ENCODE measurements at regions not wholly inside any gene's neighbourhood (a gene's known extent, or its start where the extent isn't known, plus 50 kb on each side); places are given as distances from the start of the nearest gene placed in this dataset.
"Not testable (repeated sequence)": the region's sequence is repeated elsewhere in the genome, so short reads cannot be mapped to it uniquely, and the experiment has no call there.

DNA sequence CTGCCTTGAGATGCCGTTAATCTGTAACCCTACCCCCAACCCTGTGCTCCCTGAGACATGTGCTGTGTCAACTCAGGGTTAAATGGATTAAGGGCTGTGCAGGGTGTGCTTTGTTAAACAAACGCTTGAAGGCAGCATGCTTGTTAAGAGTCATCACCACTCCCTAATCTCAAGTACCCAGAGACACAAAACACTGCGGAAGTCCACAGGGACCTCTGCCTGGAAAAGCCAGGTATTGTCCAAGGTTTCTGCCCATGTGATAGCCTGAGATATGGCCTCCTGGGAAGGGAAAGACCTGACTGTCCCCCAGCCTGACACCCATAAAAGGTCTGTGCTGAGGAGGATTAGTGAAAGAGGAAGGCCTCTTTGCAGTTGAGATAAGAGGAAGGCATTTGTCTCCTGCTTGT lies 270.8 kb upstream of the FRG2C start:
- H3K9me3 ChIP-seq (ENCODE audit: control insufficient read depth in 1 of 2, insufficient read depth in 1 of 2, low read depth in 1 of 2, low read length in 2 of 2); H2AFZ ChIP-seq (ENCODE audit: low read depth, low read length, poor library complexity, severe bottlenecking); BruUV-seq (replicated peaks); H3K36me3 ChIP-seq (ENCODE audit: control insufficient read depth in 1 of 2, insufficient read depth in 2 of 2, low read length in 2 of 2); H4K20me1 ChIP-seq (ENCODE audit: insufficient read depth); H3K4me3 ChIP-seq (replicated peaks in 1 of 2; ENCODE audit: low read depth in 1 of 2, low read length in 2 of 2); H3K4me1 ChIP-seq (ENCODE audit: control insufficient read depth in 1 of 2, insufficient read depth in 2 of 2, low read length in 2 of 2); H3K27ac ChIP-seq (ENCODE audit: low read depth, low read length); H3K4me2 ChIP-seq (ENCODE audit: low read length); H3K9me2 ChIP-seq (ENCODE audit: insufficient read depth); H3K79me2 ChIP-seq (ENCODE audit: insufficient read depth, low read length); intact Hi-C loops (cut with micrococcal nuclease); RAD21 ChIA-PET (ENCODE audit: low non-redundant PET in 1 of 2, low total read pairs in 2 of 2, uncharacterized antibody in 2 of 2, unreplicated experiment in 2 of 2); H3K9ac ChIP-seq (ENCODE audit: low read length); CTCF ChIA-PET; H3K27me3 ChIP-seq (ENCODE audit: insufficient read depth, low read length); ATAC-seq; POLR2A ChIA-PET; DNase-seq (ENCODE audit: low read depth, low spot score): not testable (repeated sequence)

DNA sequence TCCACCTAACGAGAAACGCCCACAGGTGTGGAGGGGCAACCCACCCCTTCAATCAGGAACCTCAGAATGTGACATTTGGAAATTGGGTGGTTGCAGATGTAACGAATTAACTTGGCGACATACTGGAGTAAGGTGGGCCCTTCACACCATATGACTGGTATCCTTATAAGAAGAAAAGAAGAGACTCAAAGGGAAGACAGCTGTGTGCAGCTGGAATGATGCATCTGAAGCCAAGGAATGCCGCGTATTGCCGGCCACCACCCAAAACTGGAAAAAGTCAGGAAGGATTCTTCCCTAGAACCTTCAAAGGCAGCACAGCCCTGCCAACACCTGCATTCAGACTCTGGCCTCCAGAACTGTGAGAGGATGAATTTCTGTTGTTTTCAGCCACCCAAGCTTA lies 270.0 kb upstream of the FRG2C start:
- DNase-seq (ENCODE audit: low read depth, low spot score); H3K4me2 ChIP-seq (ENCODE audit: low read length); ATAC-seq; H3K4me3 ChIP-seq (replicated peaks in 1 of 2; ENCODE audit: low read depth in 1 of 2, low read length in 2 of 2); H3K36me3 ChIP-seq (ENCODE audit: control insufficient read depth in 1 of 2, insufficient read depth in 2 of 2, low read length in 2 of 2); H3K4me1 ChIP-seq (ENCODE audit: control insufficient read depth in 1 of 2, insufficient read depth in 2 of 2, low read length in 2 of 2); intact Hi-C loops (cut with micrococcal nuclease); BruUV-seq (replicated peaks); H3K9me2 ChIP-seq (ENCODE audit: insufficient read depth); H2AFZ ChIP-seq (ENCODE audit: low read depth, low read length, poor library complexity, severe bottlenecking); CTCF ChIA-PET; POLR2A ChIA-PET; H3K27me3 ChIP-seq (ENCODE audit: insufficient read depth, low read length); H3K79me2 ChIP-seq (ENCODE audit: insufficient read depth, low read length); H3K9me3 ChIP-seq (ENCODE audit: control insufficient read depth in 1 of 2, insufficient read depth in 1 of 2, low read depth in 1 of 2, low read length in 2 of 2); RAD21 ChIA-PET (ENCODE audit: low non-redundant PET in 1 of 2, low total read pairs in 2 of 2, uncharacterized antibody in 2 of 2, unreplicated experiment in 2 of 2); H3K27ac ChIP-seq (ENCODE audit: low read depth, low read length); H4K20me1 ChIP-seq (ENCODE audit: insufficient read depth); H3K9ac ChIP-seq (ENCODE audit: low read length): not testable (repeated sequence)

DNA sequence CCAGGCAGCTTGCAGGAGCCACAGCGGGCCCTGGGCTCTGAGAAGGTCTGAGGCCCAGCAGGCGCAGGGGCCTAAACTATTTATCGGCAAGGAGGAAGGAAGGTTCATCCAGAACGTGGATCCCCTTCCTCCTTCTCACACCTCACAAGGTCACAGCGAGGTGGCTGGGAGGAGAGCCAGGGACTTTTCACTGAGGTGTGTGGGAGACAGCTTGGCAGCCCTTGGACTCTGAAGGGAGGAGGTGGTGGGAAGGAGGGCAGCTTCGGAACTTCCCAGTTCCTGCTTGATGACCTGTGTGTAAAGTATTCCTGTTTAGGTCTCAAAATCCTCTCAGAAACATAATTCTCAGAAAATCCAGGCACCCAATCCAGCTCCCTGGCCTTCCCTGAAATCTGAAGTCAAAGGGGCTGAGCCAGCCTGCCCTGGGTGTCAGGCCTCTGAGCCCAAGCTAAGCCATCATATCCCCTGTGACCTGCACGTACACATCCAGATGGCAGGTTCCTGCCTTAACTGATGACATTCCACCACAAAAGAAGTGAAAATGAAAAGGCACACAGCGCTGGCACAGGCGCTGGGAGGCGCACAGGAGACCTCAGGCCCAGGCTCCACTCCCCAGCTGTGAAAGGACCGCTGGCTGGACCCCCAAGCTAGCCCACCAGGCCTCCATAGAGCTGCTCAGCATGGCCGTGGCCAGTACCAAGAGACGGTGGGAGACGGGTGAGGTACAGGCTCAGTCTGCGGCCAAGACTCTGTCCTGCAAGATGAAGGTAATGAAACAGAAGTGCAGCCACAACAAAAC lies 269.4 kb upstream of the FRG2C start:
- H3K9me3 ChIP-seq (ENCODE audit: control insufficient read depth in 1 of 2, insufficient read depth in 1 of 2, low read depth in 1 of 2, low read length in 2 of 2); H3K4me2 ChIP-seq (ENCODE audit: low read length); H3K9ac ChIP-seq (ENCODE audit: low read length); H3K9me2 ChIP-seq (ENCODE audit: insufficient read depth); H3K4me1 ChIP-seq (ENCODE audit: control insufficient read depth in 1 of 2, insufficient read depth in 2 of 2, low read length in 2 of 2); POLR2A ChIA-PET; ATAC-seq; CTCF ChIA-PET; H3K36me3 ChIP-seq (ENCODE audit: control insufficient read depth in 1 of 2, insufficient read depth in 2 of 2, low read length in 2 of 2); H3K27ac ChIP-seq (ENCODE audit: low read depth, low read length); H3K79me2 ChIP-seq (ENCODE audit: insufficient read depth, low read length); H3K27me3 ChIP-seq (ENCODE audit: insufficient read depth, low read length); RAD21 ChIA-PET (ENCODE audit: low non-redundant PET in 1 of 2, low total read pairs in 2 of 2, uncharacterized antibody in 2 of 2, unreplicated experiment in 2 of 2); H2AFZ ChIP-seq (ENCODE audit: low read depth, low read length, poor library complexity, severe bottlenecking); BruUV-seq (replicated peaks); H3K4me3 ChIP-seq (replicated peaks in 1 of 2; ENCODE audit: low read depth in 1 of 2, low read length in 2 of 2); H4K20me1 ChIP-seq (ENCODE audit: insufficient read depth); DNase-seq (ENCODE audit: low read depth, low spot score); intact Hi-C loops (cut with micrococcal nuclease): not testable (repeated sequence)

Data from HCT116 (cell line).